GM12892 (cell line): ENCODE measurements at regions not wholly inside any gene's neighbourhood (a gene's known extent, or its start where the extent isn't known, plus 50 kb on each side); places are given as distances from the start of the nearest gene placed in this dataset.
A peak's percentile ranks its signal among the peaks of the same experiment; 100 is the strongest.

ENCODE experiments used
- DNase-seq: peaks from one replicate; pipeline ENCODE4 v3.0.0; 2011; ENCODE audit not compliant: insufficient read length
- FAIRE-seq: peaks from 2 replicates; lab custom pipeline; 2011; peaks lifted over from hg19 to GRCh38; lab: Jason Lieb, UNC
- POLR2A ChIP-seq: IDR thresholded peaks from 2 replicates; pipeline ENCODE4 v1.6.1; 2011; ENCODE audit warnings: low read depth, low read length, control low read depth
- POLR2AphosphoS5 ChIP-seq: IDR thresholded peaks from 2 replicates; pipeline ENCODE4 v1.6.1; 2011; ENCODE audit warnings: low read depth, low read length, control low read depth
- TAF1 ChIP-seq: IDR thresholded peaks from 2 replicates; pipeline ENCODE4 v1.6.1; 2011; ENCODE audit warnings: low read depth, mild to moderate bottlenecking, control low read depth, low read length, borderline replicate concordance

DNA sequence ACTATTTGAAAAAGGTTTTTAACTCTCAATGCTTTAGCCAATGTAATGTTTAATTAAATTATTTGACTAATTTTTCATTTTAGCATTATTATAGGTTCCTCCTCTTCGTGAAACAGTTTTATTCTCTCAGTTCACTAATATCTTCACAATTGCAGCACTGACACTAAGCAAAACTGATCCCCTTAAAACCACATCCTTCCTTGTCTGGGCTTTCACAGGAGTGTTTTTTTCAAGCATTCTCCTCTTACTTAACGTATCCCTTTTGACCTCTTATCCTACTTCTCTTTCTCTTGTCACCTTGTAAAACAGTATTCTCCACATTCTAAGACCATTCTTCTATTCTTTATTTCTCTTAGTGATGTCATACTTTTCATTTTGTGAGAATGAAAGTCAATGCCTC, 112.8 kb downstream of the DSC3 start:
- TF ChIP-seq POLR2AphosphoS5 (no peak), POLR2A (no peak), TAF1 (no peak)
- DNase-seq, result no peak
- peak; percentile 42 for FAIRE-seq

GRCh38 chr18:30929065-30929464, 113.5 kb downstream of the DSC3 start:
- FAIRE-seq, result peak; percentile 48
- DNase-seq, result no peak

GRCh38 chr18:30927517-30928075, 114.9 kb downstream of the DSC3 start:
- DNase-seq (no peak), FAIRE-seq (no peak)
- no peak for TF ChIP-seq POLR2AphosphoS5
- TF ChIP-seq POLR2A, result no peak
- no peak for TF ChIP-seq TAF1

More at GRCh38 chr18:30929065-30929464, 113.5 kb downstream of the DSC3 start:
- TF ChIP-seq POLR2A (no peak), TAF1 (no peak)

GRCh38 chr18:30927042-30927441, 115.5 kb downstream of the DSC3 start:
- no peak for FAIRE-seq
- TF ChIP-seq TAF1 (no peak), POLR2A (no peak), POLR2AphosphoS5 (no peak)
- no peak for DNase-seq

DNA sequence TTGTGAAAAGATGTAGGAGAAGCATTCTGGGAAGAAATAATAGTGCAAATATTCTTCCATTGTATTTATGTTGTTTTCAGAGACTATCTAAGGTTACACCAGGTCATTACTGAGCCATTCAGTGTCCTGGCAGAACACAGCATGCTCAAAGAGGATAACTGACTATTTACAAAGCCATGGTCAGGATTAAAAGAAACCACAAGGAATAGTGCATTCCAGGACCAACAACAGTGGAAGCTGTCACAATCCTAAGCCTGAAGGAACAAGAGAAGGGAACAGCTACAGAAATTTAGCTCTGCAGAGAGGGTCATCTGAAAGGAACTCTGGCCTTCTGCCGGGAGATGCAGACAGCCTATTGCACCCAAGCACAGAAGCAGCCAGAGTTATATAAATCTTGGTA, 116.7 kb downstream of the DSC3 start:
- DNase-seq (no peak), FAIRE-seq (no peak)
- TF ChIP-seq TAF1 (no peak), POLR2A (no peak), POLR2AphosphoS5 (no peak)

DNA sequence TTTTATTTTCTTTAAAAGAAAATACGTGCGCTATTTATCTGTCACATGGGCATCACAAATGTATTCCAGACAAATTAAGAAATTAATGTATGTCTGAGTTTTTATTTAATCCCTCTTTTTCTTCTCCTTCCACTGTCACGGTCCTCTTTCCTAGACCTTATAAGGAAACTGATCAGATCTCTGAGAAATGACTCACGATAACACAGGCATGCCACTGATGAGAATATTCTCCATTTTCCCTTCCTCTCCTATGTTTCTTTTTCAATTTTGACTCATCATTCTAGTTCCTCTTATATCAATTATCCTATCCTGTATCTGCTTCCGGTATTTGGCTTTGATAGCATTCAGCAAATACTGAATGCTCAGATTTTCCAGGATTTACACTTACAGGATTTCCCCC, 121.8 kb downstream of the DSC3 start:
- FAIRE-seq, result no peak
- no peak for DNase-seq
- TF ChIP-seq POLR2AphosphoS5 (no peak), POLR2A (no peak), TAF1 (no peak)

DNA sequence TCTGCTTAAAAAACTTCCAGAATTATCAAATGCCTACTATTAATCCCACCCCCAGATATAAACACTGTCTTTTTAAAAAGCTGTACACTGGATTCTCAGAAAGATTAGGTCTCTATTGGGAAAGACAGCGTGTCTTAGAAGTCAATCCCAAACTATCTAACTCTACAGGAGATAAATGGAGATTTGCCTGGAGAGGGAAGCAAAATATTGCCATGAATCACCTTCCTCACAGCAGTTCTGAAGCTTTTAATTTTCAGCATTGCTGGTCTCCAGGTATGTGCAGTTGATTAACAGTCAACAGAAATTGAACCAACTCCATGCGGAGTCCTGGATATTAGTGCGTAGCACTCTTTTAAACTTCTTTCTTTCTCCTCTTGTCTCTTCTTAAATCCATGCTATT, 122.2 kb downstream of the DSC3 start:
- DNase-seq (no peak), FAIRE-seq (no peak)
- TF ChIP-seq POLR2A, result no peak
- TF ChIP-seq POLR2AphosphoS5, result no peak
- TF ChIP-seq TAF1, result no peak

DNA sequence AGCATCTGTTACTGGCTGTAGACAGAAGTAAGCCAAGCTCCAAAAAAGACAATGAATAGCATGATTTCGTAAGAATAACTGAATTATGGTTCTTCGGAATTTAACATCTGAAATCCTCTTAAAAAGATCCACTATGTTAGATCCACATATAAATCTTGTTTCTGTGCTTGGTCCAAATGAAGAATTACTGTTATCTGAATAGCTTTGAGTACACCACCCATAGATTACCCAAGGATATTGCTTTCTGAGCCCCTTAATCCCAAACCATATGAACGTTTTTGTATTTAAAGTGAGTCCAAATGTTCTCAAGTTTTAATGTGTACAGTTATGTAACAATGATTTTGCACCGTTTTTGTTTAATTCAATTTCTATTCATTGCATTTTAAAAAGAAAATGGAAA, 124.9 kb downstream of the DSC3 start:
- no peak for TF ChIP-seq POLR2A
- no peak for TF ChIP-seq POLR2AphosphoS5
- no peak for TF ChIP-seq TAF1
- no peak for FAIRE-seq
- DNase-seq, result no peak

GRCh38 chr18:30915336-30915988, 127.1 kb downstream of the DSC3 start:
- DNase-seq (no peak), FAIRE-seq (no peak)
- TF ChIP-seq TAF1 (no peak), POLR2A (no peak)

DNA sequence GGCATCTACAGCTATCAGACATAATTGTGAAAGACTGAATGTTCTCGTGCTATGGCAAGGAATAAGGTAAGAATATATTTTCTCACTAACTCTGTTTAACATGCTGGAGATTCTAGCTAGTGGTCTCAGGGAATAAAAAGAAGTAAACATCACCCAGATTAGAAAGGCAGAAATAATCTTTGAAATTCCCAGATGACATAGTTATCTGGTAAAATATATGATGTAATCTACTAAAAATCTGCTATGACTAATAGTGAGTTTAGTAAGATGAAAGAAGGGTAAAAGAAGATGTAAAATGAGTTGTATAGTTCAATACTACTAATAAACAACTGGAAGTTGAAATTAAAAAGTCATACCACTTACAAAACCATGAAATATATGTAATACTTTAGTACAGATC, 134.2 kb downstream of the DSC3 start:
- FAIRE-seq, result no peak
- TF ChIP-seq TAF1 (no peak), POLR2AphosphoS5 (no peak), POLR2A (no peak)
- no peak for DNase-seq

DNA sequence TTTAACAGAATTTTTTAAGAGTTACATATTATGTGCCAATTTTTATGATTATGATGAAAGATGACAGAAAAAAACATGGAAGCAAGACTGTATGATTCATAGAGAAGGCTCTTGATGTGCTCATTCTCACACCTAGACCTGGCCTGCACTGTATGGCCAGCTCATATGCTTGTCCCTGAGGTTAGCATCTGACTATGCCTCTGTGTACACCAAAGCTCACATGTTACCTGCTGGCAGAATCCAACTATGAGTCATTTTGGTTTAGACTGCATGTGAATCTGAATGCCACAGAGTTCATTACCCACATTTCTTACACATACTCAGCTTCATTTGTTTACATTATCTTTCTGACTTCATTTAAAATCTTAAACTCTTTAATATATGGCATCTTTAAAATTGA, 139.0 kb downstream of the DSC3 start:
- DNase-seq (no peak), FAIRE-seq (no peak)
- TF ChIP-seq POLR2A (no peak), POLR2AphosphoS5 (no peak), TAF1 (no peak)
